ENCODE measurements at regions not wholly inside any gene's neighbourhood (a gene's known extent, or its start where the extent isn't known, plus 50 kb on each side); places are given as distances from the start of the nearest gene placed in this dataset.

DNA sequence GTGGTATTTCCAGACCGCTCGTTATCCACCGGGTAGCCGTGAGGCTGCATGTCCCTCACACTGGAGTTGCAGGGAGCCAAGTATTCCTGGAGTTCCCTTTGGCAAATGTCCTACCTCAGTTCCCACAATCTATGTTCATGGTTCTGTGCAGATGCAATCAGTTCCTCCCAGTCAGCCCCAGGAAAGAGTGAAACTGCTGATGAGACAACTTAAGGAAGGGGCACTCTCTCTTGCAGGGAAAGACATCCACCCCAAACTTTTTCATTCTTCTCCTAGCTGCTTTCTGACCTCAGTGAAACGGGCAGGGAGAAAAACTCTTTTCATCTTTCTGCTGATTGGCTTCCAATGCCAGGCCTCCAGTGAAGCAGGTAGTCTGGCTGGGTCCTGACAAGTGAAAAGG, 205.1 kb upstream of the TMEM45B start:
- Histone ChIP-seq H3K4ac (ENCODE audit: low read depth, low read length) (no peak overlapping the region), H2AK5ac (ENCODE audit: low read depth, low read length) (no peak overlapping the region), H3K4me3 (ENCODE audit: insufficient read depth, low read depth, low read length) (no peak overlapping the region), H4K20me1 (ENCODE audit: insufficient read depth, low read length) (no peaks in the 10 kb centered on the region), H4K91ac (ENCODE audit: insufficient read depth, low read depth, low read length) (no peak overlapping the region), H3K18ac (ENCODE audit: low read depth, low read length) (no peak overlapping the region), H2BK20ac (ENCODE audit: low read depth, low read length) (no peak overlapping the region), H3K36me3 (ENCODE audit: control insufficient read depth, insufficient read depth, low read length) (no peaks in the 10 kb centered on the region), H3K4me2 (ENCODE audit: low read depth, low read length) (no peak overlapping the region), H3K27ac (ENCODE audit: insufficient read depth, low read length) (no peak overlapping the region), H2BK5ac (ENCODE audit: low read depth, low read length, poor library complexity, severe bottlenecking) (no peak overlapping the region), H2AK9ac (replicated peaks; ENCODE audit: low read depth, low read length, poor library complexity) (no peak overlapping the region), H4K8ac (ENCODE audit: low read depth in 2 of 2, low read length in 2 of 2) (no peak overlapping the region), H3K79me1 (ENCODE audit: low read depth in 1 of 2, low read length in 2 of 2) (no peaks in the 10 kb centered on the region), H2BK15ac (ENCODE audit: low read depth, low read length) (no peak overlapping the region), H3K9ac (ENCODE audit: low read depth, low read length) (no peak overlapping the region), H2BK120ac (ENCODE audit: low read depth, low read length) (no peak overlapping the region), H2AFZ (replicated peaks; ENCODE audit: low read length, poor library complexity) (no peak overlapping the region), H3K56ac (ENCODE audit: extremely low read depth, insufficient read depth, low read length) (no peak overlapping the region), H3K23ac (ENCODE audit: low read depth, low read length) (no peak overlapping the region), H3K27me3 (ENCODE audit: control insufficient read depth, insufficient read depth, low read length) (peaks cover 4% of the 10 kb centered on the region; the same call in 1 of the 2 replicates), H3K4me1 (ENCODE audit: control insufficient read depth, insufficient read depth, low read length) (no peaks in the 10 kb centered on the region), H3K14ac (replicated peaks; ENCODE audit: low read depth, low read length) (no peak overlapping the region), H3K9me3 (ENCODE audit: control insufficient read depth, insufficient read depth, low read length) (no peaks in the 10 kb centered on the region), H3K9me1 (ENCODE audit: insufficient read depth, low read length) (no peaks in the 10 kb centered on the region), H4K5ac (ENCODE audit: low read depth, low read length) (no peak overlapping the region)
- no peak for DNase-seq
- CTCF ChIA-PET = no interaction called here
- TF ChIP-seq SMC3 (IDR thresholded peaks at IDR 0.05; ENCODE audit: low read depth, low read length) (no peak), BHLHE40 (IDR thresholded peaks at IDR 0.05; ENCODE audit: low read depth, low read length) (no peak), NFE2L2 (IDR thresholded peaks at IDR 0.05; ENCODE audit: low read depth, low read length) (no peak), CTCF (conservative IDR thresholded peaks at IDR 0.05; ENCODE audit: low read depth, low read length) (no peak), USF2 (IDR thresholded peaks at IDR 0.05; ENCODE audit: low read depth, low read length) (no peak), MAFK (IDR thresholded peaks at IDR 0.05; ENCODE audit: low read depth, low read length) (no peak), MXI1 (IDR thresholded peaks at IDR 0.05; ENCODE audit: borderline replicate concordance, low read depth, low read length) (no peak), RAD21 (IDR thresholded peaks at IDR 0.05; ENCODE audit: low read length) (no peak), FOS (IDR thresholded peaks at IDR 0.05; ENCODE audit: low read depth, low read length) (no peak), POLR2A (IDR thresholded peaks at IDR 0.05; ENCODE audit: low read depth, low read length) (no peak), RCOR1 (IDR thresholded peaks at IDR 0.05; ENCODE audit: insufficient replicate concordance, low read length) (no peak)
- no peak for ATAC-seq (ENCODE audit: low read depth)
- intact Hi-C loops (cut with micrococcal nuclease) (no loop called here), dilution Hi-C loops (cut with HindIII; ENCODE audit: low sequenced_read_pairs, unreplicated experiment) (no loop called here), in situ Hi-C loops (cut with MboI; ENCODE audit: low sequenced_read_pairs) (loop anchor here (10.0 kb wide), 1 partner anchor 64 kb away; no protein-coding TSS in a partner anchor)
- POLR2A ChIA-PET (ENCODE audit: unreplicated experiment) = no interaction called here
- no TSS peak for BruUV-seq (replicated peaks)
- no CpG with 5 or more reads among the region's 5 CpGs for WGBS, 2 experiments (ENCODE audit: extremely low coverage in 2 of 2, insufficient read length in 1 of 2)

Measured in IMR-90 (cell line).